Hepatocyte (in vitro differentiated cells): ENCODE measurements at regions not wholly inside any gene's neighbourhood (a gene's known extent, or its start where the extent isn't known, plus 50 kb on each side); places are given as distances from the start of the nearest gene placed in this dataset.

Experiments
- DNase-seq: peaks from one replicate; pipeline ENCODE4 v3.0.0-alpha.2; 2016; ENCODE audit warnings: low spot score
- H2AFZ ChIP-seq: fragments of 200-600 bp; sonication (generic); 2 replicates; pipeline ENCODE4 v1.6.0; 2016; ENCODE audit warnings: antibody characterized with exemption, mild to moderate bottlenecking
- H3K27ac ChIP-seq: fragments of 200-600 bp; sonication (generic); 2 replicates; pipeline ENCODE4 v1.5.1; 2016; ENCODE audit warnings: mild to moderate bottlenecking
- H3K27me3 ChIP-seq: fragments of 200-600 bp; sonication (generic); 2 replicates; pipeline ENCODE4 v1.6.1; 2016
- H3K36me3 ChIP-seq: fragments of 200-600 bp; sonication (generic); replicated peaks from 2 replicates; pipeline ENCODE4 v1.5.1; 2016; ENCODE audit warnings: low read depth; ENCODE audit not compliant: insufficient read depth
- H3K4me1 ChIP-seq: fragments of 200-600 bp; sonication (generic); 2 replicates; pipeline ENCODE4 v1.5.1; 2016; ENCODE audit warnings: mild to moderate bottlenecking, moderate library complexity; ENCODE audit not compliant: insufficient read depth
- H3K4me2 ChIP-seq: fragments of 200-600 bp; sonication (generic); 2 replicates; pipeline ENCODE4 v1.6.0; 2016
- H3K4me3 ChIP-seq: fragments of 200-600 bp; sonication (generic); 2 replicates; pipeline ENCODE4 v1.5.1; 2016; ENCODE audit warnings: mild to moderate bottlenecking
- H3K79me2 ChIP-seq: fragments of 200-600 bp; sonication (generic); 2 replicates; pipeline ENCODE4 v1.6.0; 2017; ENCODE audit warnings: mild to moderate bottlenecking
- H3K9me2 ChIP-seq: fragments of 200-600 bp; sonication (generic); replicated peaks from 2 replicates; pipeline ENCODE4 v1.6.0; 2017; ENCODE audit warnings: mild to moderate bottlenecking; ENCODE audit not compliant: insufficient read depth
- H3K9me3 ChIP-seq: fragments of 200-600 bp; sonication (generic); 2 replicates; pipeline ENCODE4 v1.5.1; 2016; ENCODE audit warnings: low read depth, mild to moderate bottlenecking
- H4K20me1 ChIP-seq: fragments of 200-600 bp; sonication (generic); 2 replicates; pipeline ENCODE4 v1.6.0; 2016; ENCODE audit warnings: mild to moderate bottlenecking; ENCODE audit not compliant: insufficient read depth, poor library complexity, severe bottlenecking
- CTCF ChIP-seq: fragments of 200-600 bp; sonication (generic); IDR thresholded peaks from 2 replicates; pipeline ENCODE4 v1.5.1; 2016; ENCODE audit warnings: antibody characterized with exemption, mild to moderate bottlenecking; ENCODE audit not compliant: poor library complexity
- EZH2 ChIP-seq: fragments of 200-600 bp; sonication (generic); IDR thresholded peaks from 2 replicates; pipeline ENCODE4 v1.6.1; 2016; ENCODE audit warnings: antibody characterized with exemption, mild to moderate bottlenecking, borderline replicate concordance
- EZH2phosphoT487 ChIP-seq: fragments of 200-600 bp; sonication (generic); IDR thresholded peaks from one replicate; pipeline ENCODE4 v1.6.1; 2018; ENCODE audit warnings: antibody characterized with exemption, mild to moderate bottlenecking, low read depth, moderate library complexity; ENCODE audit not compliant: unreplicated experiment, severe bottlenecking
- WGBS: methylation state at CpG from one replicate; pipeline ENCODE4 v1.1.6; 2016; ENCODE audit warnings: low lambda C conversion rate; ENCODE audit errors: missing lambda C conversion rate; 5-methylcytosine and 5-hydroxymethylcytosine counted together

GRCh38 chr17:21522755-21523336 is 146.7 kb downstream of the KCNJ12 start:
- peaks cover 5% of the 10 kb centered on the region for H3K4me1 ChIP-seq
- H3K27me3 ChIP-seq = no peaks in the 10 kb centered on the region
- TF ChIP-seq CTCF (no peak), EZH2 (no peak), EZH2phosphoT487 (no peak)
- no peak overlapping the region for H2AFZ ChIP-seq
- WGBS = 81% methylated on average over 6 of the region's 8 CpGs
- no peaks in the 10 kb centered on the region for H4K20me1 ChIP-seq
- DNase-seq = no peak
- no peaks in the 10 kb centered on the region for H3K79me2 ChIP-seq
- no peaks in the 10 kb centered on the region for H3K36me3 ChIP-seq
- no peak overlapping the region for H3K27ac ChIP-seq
- H3K9me3 ChIP-seq = no peaks in the 10 kb centered on the region
- H3K4me2 ChIP-seq = no peak overlapping the region
- no peaks in the 10 kb centered on the region for H3K9me2 ChIP-seq
- no peak overlapping the region for H3K4me3 ChIP-seq

GRCh38 chr17:21523497-21524210 is 147.5 kb downstream of the KCNJ12 start:
- H3K4me2 ChIP-seq = no peak overlapping the region

GRCh38 chr17:21524211-21524591 is 148.0 kb downstream of the KCNJ12 start:
- Histone ChIP-seq H3K4me3 (no peak overlapping the region), H3K27me3 (no peaks in the 10 kb centered on the region), H3K36me3 (no peaks in the 10 kb centered on the region), H3K4me2 (no peak overlapping the region), H3K9me3 (no peaks in the 10 kb centered on the region), H2AFZ (no peak overlapping the region), H3K79me2 (no peaks in the 10 kb centered on the region), H3K4me1 (no peaks in the 10 kb centered on the region), H3K9me2 (no peaks in the 10 kb centered on the region), H4K20me1 (no peaks in the 10 kb centered on the region), H3K27ac (no peak overlapping the region)
- TF ChIP-seq EZH2 (no peak), CTCF (no peak), EZH2phosphoT487 (no peak)
- WGBS = 52% methylated on average over 12 of the region's 12 CpGs
- DNase-seq = no peak

More at GRCh38 chr17:21523497-21524210, 147.5 kb downstream of the KCNJ12 start:
- Histone ChIP-seq H3K27me3 (no peaks in the 10 kb centered on the region), H4K20me1 (no peaks in the 10 kb centered on the region), H3K79me2 (no peaks in the 10 kb centered on the region), H3K27ac (no peak overlapping the region), H3K4me3 (no peak overlapping the region), H3K4me1 (no peaks in the 10 kb centered on the region), H3K9me2 (no peaks in the 10 kb centered on the region), H3K9me3 (no peaks in the 10 kb centered on the region), H3K36me3 (no peaks in the 10 kb centered on the region), H2AFZ (no peak overlapping the region)
- DNase-seq = no peak
- TF ChIP-seq EZH2 (no peak), EZH2phosphoT487 (no peak), CTCF (no peak)
- WGBS = 51% methylated on average over 7 of the region's 7 CpGs
